ENCODE measurements at regions not wholly inside any gene's neighbourhood (a gene's known extent, or its start where the extent isn't known, plus 50 kb on each side); places are given as distances from the start of the nearest gene placed in this dataset.
"Not testable (repeated sequence)": the region's sequence is repeated elsewhere in the genome, so short reads cannot be mapped to it uniquely, and the experiment has no call there.

- intact Hi-C loops (cut with DNase I) = no loop called here
Observed at GRCh38 chr10:78462726-78463228, 429.1 kb downstream of the RPS24 start.

GRCh38 chr10:78464118-78464855 is 430.6 kb downstream of the RPS24 start:
- ATAC-seq (peak; percentile 30), DNase-seq (ENCODE audit: low spot score) (peak; percentile 12)
- intact Hi-C loops (cut with DNase I) = no loop called here

More at GRCh38 chr10:78462726-78463228, 429.1 kb downstream of the RPS24 start:
- ATAC-seq = no peak
- peak; percentile 22 for DNase-seq (ENCODE audit: low spot score)

- ATAC-seq = no peak
- DNase-seq (ENCODE audit: low spot score) = peak; percentile 42
- intact Hi-C loops (cut with DNase I) = no loop called here
Observed at GRCh38 chr10:78464856-78465267, 431.2 kb downstream of the RPS24 start.

- DNase-seq (ENCODE audit: low spot score) = peak; percentile 33
- intact Hi-C loops (cut with DNase I) = no loop called here
- no peak for ATAC-seq
Observed at GRCh38 chr10:78465431-78465830, 431.8 kb downstream of the RPS24 start.

- ATAC-seq = no peak
- intact Hi-C loops (cut with DNase I) = no loop called here
- DNase-seq (ENCODE audit: low spot score) = no peak
Observed at GRCh38 chr10:78467496-78468106, 433.9 kb downstream of the RPS24 start.

GRCh38 chr10:78468731-78469130 is 435.1 kb downstream of the RPS24 start:
- intact Hi-C loops (cut with DNase I); ATAC-seq: not testable (repeated sequence)
- peak; percentile 13 for DNase-seq (ENCODE audit: low spot score)

- no peak for DNase-seq (ENCODE audit: low spot score)
- intact Hi-C loops (cut with DNase I) = no loop called here
- no peak for ATAC-seq
Observed at GRCh38 chr10:78470267-78471103, 436.8 kb downstream of the RPS24 start.

- no peak for ATAC-seq
- intact Hi-C loops (cut with DNase I) = no loop called here
- peak; percentile 50 for DNase-seq (ENCODE audit: low spot score)
Observed at GRCh38 chr10:78471326-78471722, 437.7 kb downstream of the RPS24 start.

GRCh38 chr10:78471723-78472550 is 438.3 kb downstream of the RPS24 start:
- ATAC-seq = no peak
- peak; percentile 46 for DNase-seq (ENCODE audit: low spot score)
- intact Hi-C loops (cut with DNase I) = no loop called here

- ATAC-seq (no peak), DNase-seq (ENCODE audit: low spot score) (no peak)
- intact Hi-C loops (cut with DNase I) = no loop called here
Observed at GRCh38 chr10:78472551-78472890, 438.9 kb downstream of the RPS24 start.

- no peak for ATAC-seq
- no peak for DNase-seq (ENCODE audit: low spot score)
- intact Hi-C loops (cut with DNase I) = no loop called here
Observed at GRCh38 chr10:78473006-78473405, 439.3 kb downstream of the RPS24 start.

GRCh38 chr10:78474743-78475142 is 441.1 kb downstream of the RPS24 start:
- intact Hi-C loops (cut with DNase I) = no loop called here
- no peak for DNase-seq (ENCODE audit: low spot score)

GRCh38 chr10:78475437-78475836 is 441.8 kb downstream of the RPS24 start:
- DNase-seq (ENCODE audit: low spot score) = no peak
- intact Hi-C loops (cut with DNase I) = no loop called here
- ATAC-seq = no peak

More at GRCh38 chr10:78474743-78475142, 441.1 kb downstream of the RPS24 start:
- no peak for ATAC-seq

- no peak for ATAC-seq
- no peak for DNase-seq (ENCODE audit: low spot score)
- intact Hi-C loops (cut with DNase I) = no loop called here
Observed at GRCh38 chr10:78476156-78476555, 442.5 kb downstream of the RPS24 start.

GRCh38 chr10:78476844-78477243 is 443.2 kb downstream of the RPS24 start:
- intact Hi-C loops (cut with DNase I) = no loop called here
- no peak for DNase-seq (ENCODE audit: low spot score)
- ATAC-seq = no peak

- intact Hi-C loops (cut with DNase I) = no loop called here
- no peak for DNase-seq (ENCODE audit: low spot score)
- ATAC-seq = no peak
Observed at GRCh38 chr10:78478919-78479318, 445.3 kb downstream of the RPS24 start.

GRCh38 chr10:78479467-78479866 is 445.8 kb downstream of the RPS24 start:
- intact Hi-C loops (cut with DNase I) = no loop called here
- ATAC-seq (no peak), DNase-seq (ENCODE audit: low spot score) (no peak)

- intact Hi-C loops (cut with DNase I) = no loop called here
- ATAC-seq = no peak
- DNase-seq (ENCODE audit: low spot score) = no peak
Observed at GRCh38 chr10:78481842-78482241, 448.2 kb downstream of the RPS24 start.

- DNase-seq (ENCODE audit: low spot score) = no peak
- intact Hi-C loops (cut with DNase I) = no loop called here
- no peak for ATAC-seq
Observed at GRCh38 chr10:78483641-78484040, 450.0 kb downstream of the RPS24 start.

Data from sciatic nerve (tissue), 2 donors.